ENCODE measurements at regions not wholly inside any gene's neighbourhood (a gene's known extent, or its start where the extent isn't known, plus 50 kb on each side); places are given as distances from the start of the nearest gene placed in this dataset.
"Not testable (repeated sequence)": the region's sequence is repeated elsewhere in the genome, so short reads cannot be mapped to it uniquely, and the experiment has no call there.

DNA sequence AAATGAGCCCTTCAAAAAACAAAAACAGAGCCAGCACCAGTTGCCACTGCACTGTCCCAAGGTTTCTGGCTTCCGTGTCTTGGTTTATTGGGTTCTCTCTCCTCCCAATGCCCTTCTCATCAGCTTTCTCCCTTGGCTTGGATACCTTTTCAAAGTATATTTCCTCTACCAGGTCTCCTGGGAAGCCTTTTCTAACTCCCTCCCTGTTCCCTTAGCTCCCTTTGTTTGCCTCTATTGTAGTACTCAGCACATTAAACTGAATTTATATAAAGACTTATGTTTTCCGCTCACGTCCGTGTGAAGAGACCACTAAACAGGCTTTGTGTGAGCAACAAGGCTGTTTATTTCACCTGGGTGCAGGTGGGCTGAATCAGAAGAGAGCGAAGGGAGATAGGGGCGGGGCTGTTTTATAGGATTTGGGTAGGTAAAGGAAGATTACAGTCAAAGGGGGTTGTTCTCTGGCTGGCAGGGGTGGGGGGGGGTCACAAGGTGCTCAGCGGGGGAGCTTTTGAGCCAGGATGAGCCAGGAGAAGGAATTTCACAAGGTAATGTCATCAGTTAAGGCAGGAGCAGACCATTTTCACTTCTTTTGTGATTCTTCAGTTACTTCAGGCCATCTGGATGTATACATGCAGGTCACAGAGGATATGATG, 89.7 kb upstream of the DNAH14 start:
- TF ChIP-seq CTCF (conservative IDR thresholded peaks at IDR 0.05 in 1 of 2, IDR thresholded peaks at IDR 0.05 in 1 of 2; ENCODE audit: extremely low read depth in 1 of 2, insufficient read depth in 1 of 2, low read depth in 1 of 2, low read length in 2 of 2); EZH2 (IDR thresholded peaks at IDR 0.05; ENCODE audit: borderline replicate concordance, low read length): not testable (repeated sequence)

All from mammary epithelial cell (primary cell).